ENCODE measurements at regions not wholly inside any gene's neighbourhood (a gene's known extent, or its start where the extent isn't known, plus 50 kb on each side); places are given as distances from the start of the nearest gene placed in this dataset.

DNA sequence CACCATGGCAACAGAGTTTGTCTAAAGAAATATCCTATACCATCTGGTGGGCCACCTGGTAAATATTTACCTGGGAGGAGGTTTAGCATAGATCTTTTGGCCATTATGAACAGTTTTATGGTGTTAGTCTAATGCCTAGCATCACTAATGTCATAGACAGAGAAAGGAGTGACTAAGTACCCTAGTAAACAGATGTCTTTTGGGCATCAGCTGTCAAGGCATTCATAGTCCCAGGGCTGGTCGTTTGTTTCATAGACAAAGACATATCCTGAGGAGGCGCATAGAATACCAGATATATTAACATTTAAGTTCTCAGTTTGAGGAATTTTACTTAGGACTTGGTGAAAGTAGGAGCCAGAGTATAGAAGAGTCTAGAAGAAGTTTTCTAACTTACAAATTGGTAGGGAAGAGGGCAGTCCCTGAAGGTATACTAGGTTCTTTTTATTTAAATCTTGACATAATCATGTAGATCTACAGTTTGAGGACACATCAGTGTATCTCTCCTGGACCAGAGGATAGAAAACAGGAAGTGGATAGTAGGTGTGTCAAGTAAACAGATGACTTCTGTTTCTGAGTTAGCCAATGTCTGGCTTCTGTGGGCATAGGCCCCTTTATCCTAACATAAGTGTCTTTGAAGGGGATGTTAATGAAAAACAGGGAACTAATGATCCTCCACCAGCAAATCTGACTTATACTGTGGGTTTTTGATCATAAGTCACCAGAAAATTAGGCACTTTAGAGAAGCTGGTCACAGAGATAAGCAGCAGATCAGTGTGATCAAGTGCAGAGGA lies 105.0 kb upstream of the PRSS3 start:
- TF ChIP-seq, protein P1, sequence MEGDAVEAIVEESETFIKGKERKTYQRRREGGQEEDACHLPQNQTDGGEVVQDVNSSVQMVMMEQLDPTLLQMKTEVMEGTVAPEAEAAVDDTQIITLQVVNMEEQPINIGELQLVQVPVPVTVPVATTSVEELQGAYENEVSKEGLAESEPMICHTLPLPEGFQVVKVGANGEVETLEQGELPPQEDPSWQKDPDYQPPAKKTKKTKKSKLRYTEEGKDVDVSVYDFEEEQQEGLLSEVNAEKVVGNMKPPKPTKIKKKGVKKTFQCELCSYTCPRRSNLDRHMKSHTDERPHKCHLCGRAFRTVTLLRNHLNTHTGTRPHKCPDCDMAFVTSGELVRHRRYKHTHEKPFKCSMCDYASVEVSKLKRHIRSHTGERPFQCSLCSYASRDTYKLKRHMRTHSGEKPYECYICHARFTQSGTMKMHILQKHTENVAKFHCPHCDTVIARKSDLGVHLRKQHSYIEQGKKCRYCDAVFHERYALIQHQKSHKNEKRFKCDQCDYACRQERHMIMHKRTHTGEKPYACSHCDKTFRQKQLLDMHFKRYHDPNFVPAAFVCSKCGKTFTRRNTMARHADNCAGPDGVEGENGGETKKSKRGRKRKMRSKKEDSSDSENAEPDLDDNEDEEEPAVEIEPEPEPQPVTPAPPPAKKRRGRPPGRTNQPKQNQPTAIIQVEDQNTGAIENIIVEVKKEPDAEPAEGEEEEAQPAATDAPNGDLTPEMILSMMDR (IDR thresholded peaks at IDR 0.05), result no peak
- no peak for TF ChIP-seq POLR2A (IDR thresholded peaks at IDR 0.05)

Measured in testis (tissue), 2 donors.